ENCODE measurements at regions not wholly inside any gene's neighbourhood (a gene's known extent, or its start where the extent isn't known, plus 50 kb on each side); places are given as distances from the start of the nearest gene placed in this dataset.

DNA sequence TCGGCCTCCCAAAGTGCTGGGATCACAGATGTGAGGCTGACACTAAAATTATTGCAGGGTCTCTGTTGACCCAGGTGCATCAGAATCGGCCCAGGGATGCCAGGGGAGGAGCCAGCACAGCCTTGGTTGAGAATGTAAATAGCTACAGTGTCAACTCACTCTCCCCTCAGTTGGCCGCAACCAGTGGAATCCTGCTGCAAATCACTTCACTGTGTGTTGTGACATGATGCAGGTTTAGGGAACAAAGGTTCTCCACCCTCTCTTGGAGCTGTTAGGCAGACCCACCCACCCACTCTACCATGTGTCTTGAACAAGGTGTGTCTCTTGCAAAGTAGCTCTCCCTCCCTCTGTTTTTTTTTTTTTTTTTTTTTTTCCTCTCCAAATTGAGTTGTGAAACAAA, 60.5 kb upstream of the SOD1 start:
- TF ChIP-seq, protein P1, sequence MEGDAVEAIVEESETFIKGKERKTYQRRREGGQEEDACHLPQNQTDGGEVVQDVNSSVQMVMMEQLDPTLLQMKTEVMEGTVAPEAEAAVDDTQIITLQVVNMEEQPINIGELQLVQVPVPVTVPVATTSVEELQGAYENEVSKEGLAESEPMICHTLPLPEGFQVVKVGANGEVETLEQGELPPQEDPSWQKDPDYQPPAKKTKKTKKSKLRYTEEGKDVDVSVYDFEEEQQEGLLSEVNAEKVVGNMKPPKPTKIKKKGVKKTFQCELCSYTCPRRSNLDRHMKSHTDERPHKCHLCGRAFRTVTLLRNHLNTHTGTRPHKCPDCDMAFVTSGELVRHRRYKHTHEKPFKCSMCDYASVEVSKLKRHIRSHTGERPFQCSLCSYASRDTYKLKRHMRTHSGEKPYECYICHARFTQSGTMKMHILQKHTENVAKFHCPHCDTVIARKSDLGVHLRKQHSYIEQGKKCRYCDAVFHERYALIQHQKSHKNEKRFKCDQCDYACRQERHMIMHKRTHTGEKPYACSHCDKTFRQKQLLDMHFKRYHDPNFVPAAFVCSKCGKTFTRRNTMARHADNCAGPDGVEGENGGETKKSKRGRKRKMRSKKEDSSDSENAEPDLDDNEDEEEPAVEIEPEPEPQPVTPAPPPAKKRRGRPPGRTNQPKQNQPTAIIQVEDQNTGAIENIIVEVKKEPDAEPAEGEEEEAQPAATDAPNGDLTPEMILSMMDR (IDR thresholded peaks at IDR 0.05), result no peak
- no peak for TF ChIP-seq EZH2 (IDR thresholded peaks at IDR 0.05)
